Limb (tissue), 2 donors: ENCODE measurements at regions not wholly inside any gene's neighbourhood (a gene's known extent, or its start where the extent isn't known, plus 50 kb on each side); places are given as distances from the start of the nearest gene placed in this dataset.
"Not testable (repeated sequence)": the region's sequence is repeated elsewhere in the genome, so short reads cannot be mapped to it uniquely, and the experiment has no call there.

ENCODE experiments used
- DNase-seq, 2 donors: peaks; one replicate each; pipeline ENCODE4 v3.0.0-alpha.2; 2016; ENCODE audit errors: extremely low spot score in 2 of 2

DNA sequence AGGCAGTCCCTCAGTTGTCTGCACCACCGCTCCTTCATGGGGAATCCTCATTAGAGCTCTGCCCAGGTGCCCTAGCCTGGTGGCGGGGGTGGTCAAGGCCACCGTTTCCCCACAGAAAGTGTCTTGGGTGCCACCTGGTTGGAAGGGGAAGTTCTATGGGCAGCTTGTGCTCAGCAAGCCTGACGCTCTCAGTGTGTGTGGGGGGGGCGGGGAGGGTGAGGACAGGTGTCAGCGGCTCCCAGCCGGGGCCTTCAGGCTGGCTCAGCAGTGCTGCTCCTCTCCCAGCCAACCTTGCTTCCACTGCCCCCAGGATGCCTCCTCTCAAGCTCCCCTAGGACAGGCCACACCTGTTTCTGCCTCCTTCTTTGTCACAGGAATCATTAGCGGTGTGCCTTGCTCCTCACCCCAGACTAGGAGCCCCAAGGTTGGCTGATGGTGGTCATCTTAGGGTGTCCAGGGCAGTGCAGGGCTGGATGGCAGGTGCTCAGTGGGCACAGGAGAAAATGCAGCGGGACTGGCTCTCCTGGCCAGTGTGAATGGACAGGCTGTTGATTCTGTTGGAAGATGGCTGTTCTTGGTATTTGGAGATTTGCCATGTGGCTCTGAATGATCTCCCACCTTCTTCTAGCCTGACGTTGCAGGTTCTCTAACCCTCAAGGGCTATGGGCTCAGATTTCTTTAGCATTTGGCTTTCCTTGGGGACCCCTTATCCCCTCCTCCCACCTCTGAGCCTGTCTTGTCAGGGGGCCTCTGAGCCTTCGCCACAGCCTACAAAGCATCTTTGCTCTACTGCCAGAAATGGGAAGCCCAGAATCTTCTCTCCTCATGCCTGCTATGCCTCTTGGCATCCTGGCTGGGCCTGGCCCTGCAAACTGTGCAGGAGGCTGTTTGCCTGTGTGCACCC is 185.8 kb upstream of the HS6ST1 start:
- DNase-seq = peak in 1 of 2 donors; percentile 27

DNA sequence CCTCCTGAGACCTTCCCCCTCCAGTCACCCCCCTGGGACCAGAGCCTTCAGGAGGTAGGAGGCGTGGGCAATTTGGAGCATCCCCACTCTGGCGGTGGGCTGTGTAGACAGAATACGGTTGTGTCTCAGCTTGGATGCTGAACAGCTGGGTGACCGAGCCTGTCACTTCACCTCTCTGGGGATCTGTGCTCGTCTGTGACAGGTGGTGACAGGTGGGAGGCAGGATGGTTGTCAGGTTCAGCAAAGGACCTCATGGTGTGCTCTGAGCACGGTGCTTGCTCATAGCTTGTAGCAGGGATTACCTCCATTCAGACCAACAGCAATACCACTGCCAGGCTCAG is 186.5 kb upstream of the HS6ST1 start:
- no peak for DNase-seq

DNA sequence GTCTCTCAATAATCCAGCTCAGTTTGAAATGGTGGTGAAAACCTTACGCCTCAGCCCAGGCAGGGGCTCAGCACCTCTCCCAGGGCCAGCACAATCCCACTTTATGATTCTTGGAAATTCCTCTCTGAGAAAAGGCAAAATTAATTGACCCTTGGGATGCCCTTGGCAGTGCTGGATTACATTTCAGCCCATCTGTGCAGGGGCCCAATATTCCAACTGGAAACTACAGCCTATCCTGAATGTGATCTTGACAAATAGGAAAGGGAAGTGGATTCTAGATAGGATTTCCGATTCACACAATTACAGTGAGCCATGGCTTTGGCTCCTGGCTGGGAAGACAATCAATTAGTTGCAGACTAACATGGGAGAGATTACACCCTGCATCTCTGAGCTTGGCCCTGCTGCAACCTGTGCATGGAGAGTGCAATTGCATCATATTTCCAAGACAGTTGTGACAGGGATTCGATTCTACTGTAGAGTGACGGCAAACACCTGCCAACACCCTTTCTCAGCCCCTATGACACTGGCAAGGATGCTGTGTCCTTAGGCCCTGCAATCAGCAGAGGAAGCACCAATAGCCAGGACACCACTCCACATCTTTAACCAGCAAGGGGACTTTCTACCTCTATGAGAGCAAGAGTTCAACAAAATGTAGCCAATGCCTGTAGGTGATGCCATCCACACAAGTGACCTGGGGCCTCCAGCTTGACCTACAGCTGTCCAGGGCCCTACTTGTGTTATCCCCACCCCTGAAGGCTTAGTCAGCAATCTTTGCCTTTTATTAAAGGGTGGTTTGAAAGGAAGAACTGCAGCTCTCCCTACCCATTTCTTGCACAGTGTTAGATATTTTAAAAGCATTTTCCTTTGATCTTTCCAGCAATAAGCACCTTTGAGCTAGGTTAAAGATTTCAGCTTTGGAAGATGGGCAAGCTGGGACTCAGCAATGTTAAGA is 187.2 kb upstream of the HS6ST1 start:
- peak in 1 of 2 donors; percentile 32 for DNase-seq

DNA sequence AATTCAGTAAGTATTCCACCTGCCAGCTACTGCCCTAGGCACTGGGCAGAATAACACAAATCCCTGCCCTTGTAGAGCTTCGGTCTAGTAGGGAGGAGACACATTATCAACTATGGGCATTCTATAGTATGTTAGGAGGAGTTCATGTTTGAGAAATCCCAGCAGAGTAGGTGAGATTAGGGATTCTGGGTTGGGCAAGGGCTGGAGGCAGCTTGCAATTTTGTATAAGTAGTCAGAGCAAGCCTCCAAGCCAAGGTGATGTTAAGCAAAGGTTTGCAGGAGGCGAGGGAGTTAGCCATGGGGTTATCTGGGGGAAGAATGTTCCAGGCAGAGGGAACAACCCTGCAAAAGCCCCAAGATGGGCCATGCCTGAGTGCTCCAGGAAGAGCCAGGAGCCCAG is 187.9 kb upstream of the HS6ST1 start:
- DNase-seq = no peak

DNA sequence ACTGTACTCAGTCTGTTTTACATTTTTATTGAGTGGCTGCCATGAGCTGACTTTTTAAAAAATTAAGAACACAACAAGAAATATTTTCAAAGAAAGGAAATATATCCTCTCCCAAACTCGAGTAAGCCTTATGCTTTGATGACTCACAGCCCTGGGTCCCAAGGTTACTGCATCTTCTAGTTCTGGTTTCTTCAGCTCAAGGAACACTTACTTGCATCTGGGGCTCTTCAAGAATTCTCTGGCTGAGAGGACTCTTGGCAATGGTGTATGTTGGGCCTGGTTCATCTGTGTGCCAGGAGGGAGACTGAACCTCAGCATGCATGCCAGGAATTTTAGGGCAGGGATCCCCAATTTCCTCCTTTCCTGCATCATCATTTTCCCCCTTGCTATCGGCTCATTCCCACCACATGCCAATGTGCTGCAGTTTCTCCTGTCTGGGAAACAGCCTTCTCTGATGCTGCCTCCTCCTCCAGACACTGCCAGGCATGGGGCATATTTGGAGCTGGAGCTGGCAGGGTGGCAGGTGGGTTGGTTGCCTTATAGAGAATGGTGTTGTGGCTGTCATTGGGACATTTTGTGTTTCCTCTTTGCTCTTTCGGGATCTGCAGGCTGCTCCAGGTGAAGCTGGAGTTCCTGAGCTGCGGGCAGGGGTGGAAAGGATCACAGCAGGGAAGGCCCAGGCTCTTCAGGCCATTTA is 192.2 kb upstream of the HS6ST1 start:
- peak in 1 of 2 donors; percentile 14 for DNase-seq

DNA sequence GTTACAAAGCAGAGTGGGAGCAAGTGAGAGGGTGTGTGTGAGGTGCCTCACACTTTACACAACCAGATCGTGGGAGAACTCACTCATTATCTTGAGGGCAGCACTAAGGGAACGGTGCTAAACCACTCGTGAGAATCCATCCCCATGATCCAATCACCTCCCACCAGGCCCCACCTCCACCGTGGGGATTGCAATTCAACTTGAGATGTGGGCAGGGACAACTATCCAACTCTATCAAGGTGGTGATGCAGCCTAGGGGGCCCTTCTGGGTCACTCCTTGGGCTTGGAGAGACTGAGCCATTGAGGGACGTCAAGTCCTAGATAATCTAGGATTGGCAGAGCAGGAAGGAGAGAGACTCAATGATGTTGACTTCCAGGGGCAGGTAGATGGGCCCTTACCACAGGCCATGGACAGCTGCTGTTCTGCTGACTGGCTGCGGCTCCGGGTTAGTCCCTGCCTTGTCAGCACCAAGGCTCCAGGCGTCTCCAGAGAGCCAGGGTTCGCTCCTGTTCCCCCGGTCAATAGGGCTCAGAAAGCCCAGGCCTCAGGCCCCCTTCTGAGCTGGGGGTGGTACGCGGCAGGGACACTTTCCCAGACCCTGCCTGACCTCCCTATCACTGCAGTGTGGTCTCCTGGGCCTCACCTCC is 193.2 kb upstream of the HS6ST1 start:
- peak in 1 of 2 donors; percentile 19 for DNase-seq

DNA sequence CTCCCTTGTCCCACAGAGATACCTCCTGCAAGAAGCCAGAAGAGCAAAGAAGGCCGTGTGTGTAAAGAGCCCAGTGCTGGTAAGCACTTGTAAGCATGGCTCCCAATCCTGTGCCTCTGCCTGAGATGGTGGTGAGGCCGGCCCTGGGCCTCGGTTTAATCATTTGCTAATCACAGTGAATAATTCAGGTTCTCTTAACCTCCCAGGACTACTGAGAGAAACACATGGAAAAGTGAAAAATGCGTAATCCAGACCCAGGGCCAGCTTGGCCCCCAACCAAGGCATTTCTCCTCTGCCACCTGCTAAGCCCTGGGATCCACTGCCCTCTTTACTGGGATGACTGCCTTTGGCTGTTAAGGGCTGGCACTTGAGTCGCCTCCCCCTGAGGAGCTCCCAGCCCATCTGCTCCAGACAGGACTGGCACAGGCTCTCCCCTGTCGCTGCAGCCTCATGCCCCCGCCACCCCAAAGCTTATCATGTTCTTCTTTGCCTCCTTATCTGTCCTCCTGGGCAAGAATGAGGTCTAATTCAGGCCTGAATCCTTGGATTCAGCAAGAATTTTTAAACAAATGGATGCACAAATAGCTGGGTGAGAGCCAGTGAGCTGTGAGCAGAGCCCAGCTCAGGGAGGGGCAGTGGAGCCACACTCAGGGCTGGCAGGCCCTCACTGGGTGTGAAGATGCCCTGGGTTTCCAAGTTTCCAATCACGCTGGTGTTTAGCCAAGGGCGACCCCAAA is 193.9 kb upstream of the HS6ST1 start:
- peak in 1 of 2 donors; percentile 21 for DNase-seq

DNA sequence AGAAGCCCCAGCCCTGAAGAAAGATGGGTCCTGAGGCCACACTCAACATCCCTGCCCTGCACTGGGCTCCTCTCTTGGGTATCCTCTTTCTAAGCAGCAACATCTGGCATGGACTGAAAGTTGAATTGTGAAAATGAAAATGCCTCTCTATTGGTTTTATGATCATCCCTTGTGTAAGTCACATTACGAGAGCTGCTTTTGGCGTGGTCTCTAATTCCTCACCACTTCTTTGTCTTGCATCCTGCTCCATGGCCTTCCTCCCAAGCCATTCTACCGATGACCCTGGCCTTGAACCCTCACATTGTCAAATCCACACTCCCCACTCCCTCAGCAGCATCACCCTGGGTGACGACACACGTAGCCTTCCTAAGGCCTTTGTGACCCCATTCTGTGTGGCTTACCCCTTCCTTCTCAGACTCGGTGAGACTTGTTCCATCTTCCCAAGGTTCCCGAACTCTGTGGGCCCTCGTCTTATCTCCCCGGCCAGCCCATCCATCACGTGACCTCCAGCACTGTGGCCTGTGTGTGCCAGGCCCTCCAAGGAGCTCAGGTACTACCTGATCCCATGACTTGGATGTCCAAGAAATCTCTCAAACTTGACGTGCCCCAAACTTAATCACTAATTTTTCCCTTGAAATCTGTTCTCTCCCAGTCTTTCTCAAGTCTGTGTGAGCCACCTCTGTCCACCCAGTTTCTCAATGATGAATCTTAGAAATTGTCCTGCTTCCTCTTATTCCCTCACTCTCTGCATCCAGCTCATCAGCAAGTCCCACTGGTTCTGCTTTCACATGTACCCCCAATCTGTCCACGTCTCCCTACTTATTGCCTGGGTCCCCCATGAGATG is 194.7 kb upstream of the HS6ST1 start:
- peak in 1 of 2 donors; percentile 13 for DNase-seq

DNA sequence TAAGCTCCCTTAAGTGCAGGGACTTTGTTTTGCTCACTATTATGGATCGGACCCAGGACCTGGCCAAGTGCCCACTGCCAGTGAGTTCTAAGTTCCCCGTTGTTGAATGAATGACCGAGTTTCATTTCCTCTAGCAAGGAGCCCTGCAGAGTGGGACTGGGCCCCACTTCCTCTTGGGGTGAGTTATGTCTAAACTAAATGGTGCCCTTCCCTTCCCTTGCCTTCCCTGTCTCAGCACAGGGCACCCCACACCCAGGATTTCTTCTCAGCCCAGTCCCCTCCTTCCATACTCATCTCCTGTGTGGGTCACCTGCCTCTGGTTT is 195.3 kb upstream of the HS6ST1 start:
- no peak for DNase-seq

DNA sequence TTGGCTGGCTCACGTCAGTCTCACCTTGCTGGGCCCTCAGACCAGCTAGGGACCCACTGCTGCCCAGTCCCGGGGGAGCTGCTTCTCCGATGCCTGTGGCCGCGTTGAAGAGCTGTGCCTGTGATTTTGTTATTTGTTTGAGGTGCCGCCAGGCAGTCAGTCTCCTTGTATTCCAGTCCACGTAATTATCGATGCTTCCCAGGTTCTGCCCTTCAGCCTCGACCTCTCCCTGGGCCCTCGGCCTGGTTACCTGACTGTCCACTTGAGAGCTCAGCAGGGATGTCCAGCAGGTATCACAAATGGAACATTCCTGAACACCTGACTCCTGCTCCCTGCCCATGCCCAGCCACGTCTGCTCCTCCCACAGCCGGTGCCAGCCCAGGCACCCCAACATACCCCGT is 195.9 kb upstream of the HS6ST1 start:
- peak in 1 of 2 donors; percentile 16 for DNase-seq

DNA sequence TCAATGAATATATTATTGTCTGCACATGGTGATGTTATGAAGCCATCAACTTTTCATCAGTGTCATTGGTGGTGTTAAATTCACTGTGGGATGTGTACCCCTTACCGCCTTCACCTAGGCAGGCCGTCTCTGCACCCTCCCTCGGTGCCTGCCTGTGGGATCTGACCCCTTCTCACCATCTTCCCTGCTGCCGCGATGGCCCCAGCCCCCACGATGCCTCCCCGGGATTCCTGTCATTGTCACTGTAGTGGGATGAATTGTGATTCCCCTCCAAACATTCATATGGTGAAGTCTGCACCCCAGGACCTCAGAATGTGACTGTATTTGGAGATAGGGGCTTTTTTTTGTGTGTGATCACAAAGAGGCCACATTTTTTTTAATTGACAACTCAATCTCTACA is 198.3 kb upstream of the HS6ST1 start:
- no peak for DNase-seq

DNA sequence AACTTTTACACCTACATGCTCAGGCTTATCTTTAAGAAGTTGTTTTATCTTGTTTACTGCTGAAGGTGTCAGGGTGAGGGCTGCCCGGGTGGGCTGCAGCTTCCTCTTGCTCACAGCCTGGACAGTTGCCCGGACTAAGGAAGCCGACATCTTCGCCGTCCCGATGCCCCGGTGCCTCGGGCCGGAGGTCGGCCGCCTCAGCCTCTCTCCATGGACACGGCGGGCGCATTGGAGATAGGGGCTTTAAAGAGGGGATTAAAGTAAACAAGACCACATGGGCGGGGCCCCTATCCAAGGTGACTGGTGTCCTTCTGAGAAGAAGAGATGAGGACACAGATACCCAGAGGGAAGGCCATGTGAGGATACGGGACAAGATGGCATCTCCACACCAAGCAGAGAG is 200.4 kb upstream of the HS6ST1 start:
- DNase-seq = not testable (repeated sequence)

DNA sequence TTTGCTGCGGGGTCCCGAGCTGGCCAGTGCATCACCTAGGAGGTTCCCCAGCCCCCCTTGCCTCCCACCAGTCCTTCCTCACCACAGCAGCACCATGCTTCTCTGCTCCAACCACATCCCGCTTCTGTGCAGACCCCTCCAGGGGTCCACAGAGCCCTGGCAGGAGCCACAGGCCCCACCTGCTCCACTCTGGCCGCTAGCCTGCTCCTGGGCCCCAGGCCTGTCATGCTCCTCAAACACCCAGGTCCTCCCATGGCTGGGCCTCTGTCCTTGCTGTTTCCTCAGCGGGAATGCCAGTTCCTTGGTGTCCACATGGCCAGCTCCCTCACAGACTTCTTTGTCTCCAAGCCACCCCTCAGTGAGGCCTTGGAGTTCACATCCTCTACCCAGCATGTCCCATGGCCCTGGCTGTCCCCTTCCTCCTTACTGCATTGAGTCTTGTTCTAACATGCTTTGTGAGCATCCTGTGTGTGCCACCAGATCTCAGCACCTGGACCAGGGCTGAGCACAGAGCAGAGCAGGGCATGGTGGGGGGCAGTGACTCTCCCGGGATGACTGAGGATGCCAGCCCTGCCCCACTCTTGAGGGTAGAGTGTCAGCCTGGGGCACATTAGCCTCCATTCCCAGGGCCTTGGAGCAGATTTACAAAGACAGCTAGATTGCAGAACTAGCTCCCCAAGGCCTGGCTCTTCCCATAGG is 201.0 kb upstream of the HS6ST1 start:
- no peak for DNase-seq

DNA sequence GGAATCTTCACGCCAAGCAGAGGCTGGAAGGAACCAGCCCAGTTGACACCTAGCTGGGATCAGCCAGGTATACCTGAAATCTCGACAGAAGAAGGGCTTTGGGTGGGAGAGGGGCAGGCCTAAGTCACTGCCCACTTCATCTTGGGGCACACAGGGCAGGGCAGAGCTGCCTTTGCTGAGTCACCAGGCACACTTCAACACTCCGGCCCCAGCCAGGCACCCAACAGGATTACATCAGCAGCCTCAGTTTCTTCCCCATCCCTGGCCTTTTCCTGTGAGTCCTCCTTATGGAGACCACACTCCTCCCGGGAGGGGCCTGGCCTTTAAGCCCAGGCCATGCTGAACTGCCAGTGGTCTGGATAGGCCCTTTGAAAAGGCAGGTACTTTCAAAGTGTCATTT is 201.7 kb upstream of the HS6ST1 start:
- no peak for DNase-seq

DNA sequence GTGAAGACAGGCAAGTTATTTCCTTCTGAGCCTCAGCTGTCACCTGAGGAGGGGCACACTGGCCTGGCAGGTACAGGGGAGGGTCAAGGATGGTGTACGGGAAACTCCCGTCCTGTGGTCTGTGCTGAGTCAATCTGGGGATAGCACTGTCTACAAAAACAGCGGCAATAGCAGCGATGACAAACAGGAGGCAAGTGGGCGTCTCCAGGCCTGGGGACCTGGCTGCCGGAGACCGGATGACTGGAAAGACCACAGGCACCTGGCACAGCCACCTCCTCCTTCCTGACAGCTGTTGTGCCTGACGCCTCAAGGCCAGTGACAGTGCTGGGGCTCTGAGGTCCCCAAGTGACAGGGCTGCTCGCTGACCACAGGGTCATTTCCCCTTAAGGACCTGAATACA is 202.1 kb upstream of the HS6ST1 start:
- DNase-seq = no peak

DNA sequence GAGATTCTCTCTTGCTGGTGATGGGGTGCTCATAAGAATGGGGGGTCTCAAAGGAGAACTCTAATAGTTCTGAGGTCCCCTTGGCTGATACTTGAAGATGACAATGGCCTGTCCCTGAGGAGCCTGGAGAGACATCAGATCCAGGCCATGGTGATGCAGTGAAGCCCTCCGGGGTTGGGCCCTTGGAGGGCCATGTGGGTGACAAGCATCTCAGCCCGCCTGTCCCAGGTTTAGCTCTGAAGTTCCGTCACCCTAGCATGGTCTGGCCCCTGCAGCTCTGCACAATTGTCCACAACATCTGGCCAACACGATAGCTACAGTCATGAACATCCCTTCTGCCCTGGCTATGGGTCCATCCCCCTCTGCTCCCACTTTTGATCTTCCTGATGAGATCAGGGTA is 202.8 kb upstream of the HS6ST1 start:
- no peak for DNase-seq

DNA sequence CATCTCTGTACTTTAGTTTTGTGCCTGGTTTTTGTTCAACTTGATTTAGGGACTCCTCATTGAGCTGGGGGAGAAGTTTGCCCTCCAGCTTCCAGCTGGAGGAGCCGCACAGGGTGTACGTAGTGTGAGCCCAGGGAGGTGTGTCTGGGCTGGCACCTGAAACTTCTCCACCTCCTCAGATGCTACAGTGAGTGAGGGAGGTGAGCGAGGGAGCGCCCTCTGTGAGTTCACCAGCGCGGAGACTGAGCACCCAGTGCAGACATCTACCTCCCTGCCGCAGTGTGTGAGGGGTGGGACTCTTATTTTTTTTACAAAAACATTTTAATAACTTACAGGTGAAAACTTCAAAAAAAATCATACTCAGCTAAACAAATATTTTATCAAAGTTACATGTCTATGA is 204.2 kb upstream of the HS6ST1 start:
- DNase-seq = no peak

DNA sequence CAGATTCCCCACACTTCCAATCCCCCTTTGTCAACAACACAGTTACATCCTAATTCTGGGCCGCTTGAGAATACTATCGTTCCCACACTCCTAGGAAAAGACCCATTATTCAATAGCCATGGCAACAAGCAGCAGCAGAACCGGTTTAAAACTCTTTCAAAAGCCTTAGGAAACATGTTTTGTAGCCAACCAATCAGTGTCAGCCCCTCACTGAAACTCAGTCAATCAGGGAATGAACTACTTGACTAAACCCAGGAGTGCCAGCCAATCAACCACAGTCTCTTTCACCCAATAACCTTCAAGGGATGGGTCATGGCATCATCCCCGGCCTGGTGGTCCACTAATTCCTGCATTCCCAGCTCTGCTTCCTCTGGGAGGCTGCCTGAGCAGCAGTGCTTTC is 204.8 kb upstream of the HS6ST1 start:
- DNase-seq = no peak

DNA sequence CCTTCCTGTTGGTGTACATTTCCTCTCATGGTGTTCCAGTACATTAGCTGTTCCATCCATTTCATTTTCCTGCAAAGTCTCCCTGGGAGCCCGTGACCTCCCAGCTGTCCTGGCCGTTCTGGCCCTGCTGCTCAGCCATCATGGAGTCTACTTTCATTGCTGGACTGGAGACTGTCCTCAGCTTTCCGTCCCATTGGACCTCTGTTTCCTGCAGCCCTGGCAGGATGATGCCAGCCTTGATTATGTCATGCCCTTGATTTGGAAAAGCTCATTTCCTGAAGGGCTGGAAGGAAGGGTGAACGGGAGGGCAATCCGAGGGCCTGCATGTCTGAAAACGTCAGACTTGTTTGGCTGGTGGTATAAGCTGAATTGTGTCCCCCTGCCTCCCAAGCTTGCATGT is 205.5 kb upstream of the HS6ST1 start:
- DNase-seq = no peak
